SK-N-SH treated with all-trans-retinoic acid at 6 μM for 48 hours (cell line): ENCODE measurements at regions not wholly inside any gene's neighbourhood (a gene's known extent, or its start where the extent isn't known, plus 50 kb on each side); places are given as distances from the start of the nearest gene placed in this dataset.

ENCODE experiments used
- CSDC2 ChIP-seq: fragments of 250-450 bp; sonication (Bioruptor Pico); IDR thresholded peaks from 2 replicates; pipeline ENCODE4 v1.5.0; 2020; ENCODE audit warnings: mild to moderate bottlenecking, moderate library complexity
- ISL1 ChIP-seq: fragments of 250-450 bp; sonication (Bioruptor Pico); IDR thresholded peaks from 2 replicates; pipeline ENCODE4 v2.1.2; 2022; ENCODE audit warnings: mild to moderate bottlenecking, moderate library complexity
- OSR1 ChIP-seq: fragments of 250-450 bp; sonication (Bioruptor Pico); IDR thresholded peaks from 2 replicates; pipeline ENCODE4 v1.8.0; 2022; ENCODE audit warnings: moderate library complexity, mild to moderate bottlenecking, inconsistent platforms
- PATZ1 ChIP-seq: fragments of 250-450 bp; sonication (Bioruptor Pico); IDR thresholded peaks from 2 replicates; pipeline ENCODE4 v1.8.0; 2020; ENCODE audit warnings: mild to moderate bottlenecking, moderate library complexity, borderline replicate concordance
- SNAI2 ChIP-seq: fragments of 250-450 bp; sonication (Bioruptor Pico); IDR thresholded peaks from 2 replicates; pipeline ENCODE4 v1.5.0; 2020; ENCODE audit warnings: mild to moderate bottlenecking, moderate library complexity
- ZNF70 ChIP-seq: fragments of 450-650 bp; formaldehyde crosslinking; IDR thresholded peaks from 2 replicates; pipeline ENCODE4 v1.5.0; 2020; ENCODE audit warnings: mild to moderate bottlenecking, moderate library complexity

GRCh38 chr10:117632406-117632805 is 89.9 kb downstream of the EMX2 start:
- no peak for TF ChIP-seq CSDC2 (CRISPR knock-in tag)
- TF ChIP-seq ISL1 (CRISPR knock-in tag) = no peak
- TF ChIP-seq SNAI2 (CRISPR knock-in tag) = no peak
- no peak for TF ChIP-seq PATZ1
- TF ChIP-seq ZNF70 (CRISPR knock-in tag) = no peak
- no peak for TF ChIP-seq OSR1 (CRISPR knock-in tag)
